CD1c-positive myeloid dendritic cell (primary cell): ENCODE measurements at regions not wholly inside any gene's neighbourhood (a gene's known extent, or its start where the extent isn't known, plus 50 kb on each side); places are given as distances from the start of the nearest gene placed in this dataset.
"Not testable (repeated sequence)": the region's sequence is repeated elsewhere in the genome, so short reads cannot be mapped to it uniquely, and the experiment has no call there.

Experiments
- DNase-seq: peaks from one replicate; pipeline ENCODE4 v3.0.0-alpha.2; 2016; ENCODE audit errors: extremely low spot score

DNA sequence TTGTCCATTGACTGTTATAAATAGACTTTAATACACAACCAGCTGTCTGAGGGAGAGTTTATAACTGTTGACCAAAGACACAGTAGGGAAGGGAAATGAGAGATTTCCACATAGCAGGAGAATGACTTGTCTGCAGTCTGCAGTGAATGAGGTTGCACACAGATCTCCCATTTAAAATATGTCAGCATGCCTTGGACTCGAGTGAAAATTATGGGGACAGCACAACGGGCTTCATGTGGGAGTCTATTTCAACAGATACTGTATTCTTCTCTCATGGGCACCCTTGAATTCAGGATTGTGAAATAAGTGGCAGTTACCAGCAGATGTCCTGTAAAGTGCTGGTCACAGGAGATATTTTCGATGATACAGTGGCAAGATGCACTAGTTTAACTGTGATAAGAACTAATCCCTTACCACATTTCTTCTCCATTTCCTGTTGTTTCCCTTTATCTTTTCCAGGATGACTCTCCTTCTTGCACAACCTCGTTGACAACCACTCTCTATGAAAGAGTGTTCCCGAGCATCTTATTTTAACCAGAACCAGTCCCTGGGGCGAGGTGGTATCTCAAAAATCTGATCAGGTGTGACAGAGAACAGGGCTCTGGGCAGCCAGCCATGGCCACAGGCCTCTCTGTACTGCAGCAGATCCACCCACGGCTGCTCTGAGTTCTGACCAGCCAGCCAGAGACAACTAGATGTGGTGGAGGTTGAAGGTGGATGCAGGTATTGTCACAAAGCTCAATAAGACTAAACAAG is 51.5 kb upstream of the MAP3K1 start:
- peak; percentile 74 for DNase-seq

DNA sequence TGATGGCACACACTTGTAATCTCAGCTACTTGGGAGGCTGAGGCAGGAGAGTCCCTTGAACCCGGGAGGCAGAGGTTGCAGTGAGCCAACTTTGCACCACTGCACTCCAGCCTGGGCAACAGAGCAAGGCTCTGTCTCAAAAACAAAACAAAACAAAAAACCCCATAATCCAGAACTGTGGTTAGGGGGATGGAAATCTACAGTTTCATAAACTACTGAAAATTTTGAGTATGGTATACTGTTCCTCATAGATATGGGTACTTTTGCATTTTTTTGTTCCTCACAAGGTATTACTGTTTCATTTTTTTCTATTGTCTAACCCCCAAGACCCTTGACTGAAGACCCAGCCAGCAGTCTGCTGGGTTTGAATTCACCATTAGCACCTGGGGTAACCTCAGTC is 52.2 kb upstream of the MAP3K1 start:
- no peak for DNase-seq

GRCh38 chr5:56761151-56761885 is 54.0 kb upstream of the MAP3K1 start:
- DNase-seq, result no peak

DNA sequence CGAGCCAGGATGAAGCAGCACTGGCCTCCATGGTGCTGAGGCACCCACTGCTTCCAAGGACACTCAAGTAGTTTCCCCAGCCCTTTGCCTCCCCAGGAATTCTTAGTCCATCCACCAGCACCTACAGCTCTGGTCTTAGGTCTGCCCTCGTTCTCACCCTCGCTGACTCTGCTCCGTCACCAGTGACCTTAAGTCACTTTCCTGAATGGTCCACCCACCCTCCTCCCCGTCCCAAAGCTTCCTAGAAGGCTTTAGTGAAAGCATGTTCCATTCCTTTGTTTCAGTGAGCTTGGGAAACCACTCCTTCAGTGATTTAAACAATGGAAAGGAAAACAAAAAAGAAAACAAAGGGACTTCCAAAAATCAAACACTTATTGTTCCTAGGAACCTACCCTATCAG is 54.6 kb upstream of the MAP3K1 start:
- no peak for DNase-seq

GRCh38 chr5:56759521-56760216 is 55.7 kb upstream of the MAP3K1 start:
- DNase-seq, result no peak

GRCh38 chr5:56757077-56757476 is 58.3 kb upstream of the MAP3K1 start:
- DNase-seq, result no peak

- no peak for DNase-seq
Observed at GRCh38 chr5:56755036-56755555, 60.3 kb upstream of the MAP3K1 start.

DNA sequence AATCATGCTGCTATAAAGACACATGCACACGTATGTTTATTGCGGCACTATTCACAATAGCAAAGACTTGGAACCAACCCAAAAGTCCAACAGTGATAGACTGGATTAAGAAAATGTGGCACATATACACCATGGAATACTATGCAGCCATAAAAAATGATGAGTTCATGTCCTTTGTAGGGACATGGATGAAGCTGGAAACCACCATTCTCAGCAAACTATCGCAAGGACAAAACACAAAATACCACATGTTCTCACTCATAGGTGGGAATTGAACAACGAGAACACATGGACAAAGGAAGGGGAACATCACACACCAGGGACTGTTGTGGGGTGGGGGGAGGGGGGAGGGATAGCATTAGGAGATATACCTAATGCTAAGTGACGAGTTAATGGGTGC is 61.8 kb upstream of the MAP3K1 start:
- not testable (repeated sequence) for DNase-seq

GRCh38 chr5:56751572-56752313 is 63.6 kb upstream of the MAP3K1 start:
- DNase-seq, result no peak

DNA sequence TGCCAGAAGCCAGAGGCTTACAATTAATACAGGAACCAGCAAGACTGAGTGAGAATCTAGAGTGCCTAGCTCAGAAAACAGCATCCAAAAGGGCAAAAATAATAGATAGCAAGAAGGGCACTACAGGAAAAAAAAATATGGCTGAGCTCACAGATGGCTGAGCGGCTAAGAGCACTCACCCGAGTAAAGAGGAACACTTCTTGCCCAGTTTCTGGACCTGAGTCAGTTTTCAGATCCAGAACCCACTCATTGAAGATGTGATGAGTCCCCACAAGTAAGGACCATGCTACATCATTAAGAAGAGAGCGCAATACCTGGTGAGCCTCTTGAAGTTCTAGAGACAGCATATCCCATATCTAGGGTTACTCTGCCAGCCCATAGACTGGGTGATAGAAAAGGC is 65.5 kb upstream of the MAP3K1 start:
- DNase-seq, result no peak

DNA sequence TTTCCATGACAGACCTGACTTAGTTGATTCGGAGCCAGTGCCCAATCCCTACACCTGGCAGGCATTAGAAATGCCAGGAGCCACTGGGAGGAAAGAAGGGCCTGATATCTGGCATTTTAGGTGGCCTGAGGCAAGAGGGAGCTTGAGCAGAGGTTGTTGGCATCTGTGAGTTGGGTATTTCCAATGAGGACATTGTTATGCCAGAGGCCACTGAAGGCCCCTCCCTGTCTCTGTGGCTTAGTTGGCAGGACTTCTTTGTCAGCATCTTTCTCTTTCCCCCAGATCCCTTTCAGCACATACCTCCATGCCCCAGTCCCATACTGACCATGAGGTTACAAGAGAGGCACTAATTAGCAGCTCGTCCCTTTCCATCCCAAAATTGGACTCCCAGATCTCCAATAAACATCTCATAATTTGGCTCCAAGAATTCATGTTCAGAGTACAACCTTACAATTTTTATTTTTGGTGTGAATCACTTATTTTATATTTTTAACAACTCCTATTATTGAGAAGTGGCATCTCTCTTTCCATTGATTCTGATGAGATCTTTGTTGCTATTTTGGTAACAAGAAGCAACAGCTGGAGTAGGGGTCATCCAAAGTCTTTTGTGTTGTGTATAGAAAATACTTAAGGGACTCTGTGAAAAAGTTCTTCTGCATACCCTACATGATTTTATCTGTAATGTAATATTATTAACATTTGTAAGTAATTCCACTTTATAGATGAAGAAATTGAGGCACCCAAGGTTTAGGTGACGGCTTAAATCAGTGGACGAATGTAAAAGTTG is 68.6 kb upstream of the MAP3K1 start:
- DNase-seq, result no peak

GRCh38 chr5:56745864-56746263 is 69.5 kb upstream of the MAP3K1 start:
- no peak for DNase-seq

DNA sequence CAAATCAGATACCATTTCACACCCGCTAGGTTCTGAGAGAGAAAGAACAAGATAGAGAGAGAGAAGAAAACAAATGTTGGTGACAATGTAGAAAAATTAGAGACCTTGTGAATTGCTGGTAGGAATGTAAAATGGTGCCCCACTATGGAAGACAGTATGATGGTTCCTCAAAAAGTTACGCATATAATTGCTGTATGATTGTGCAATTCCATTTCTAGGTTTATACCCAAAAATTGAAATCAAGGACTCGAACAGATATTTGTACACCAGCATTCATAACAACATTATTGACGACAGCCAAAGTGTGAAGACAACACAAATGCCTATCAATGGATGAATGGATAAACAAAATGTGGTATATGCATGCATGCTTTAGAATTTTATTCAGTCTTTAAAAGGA is 74.5 kb upstream of the MAP3K1 start:
- no peak for DNase-seq

DNA sequence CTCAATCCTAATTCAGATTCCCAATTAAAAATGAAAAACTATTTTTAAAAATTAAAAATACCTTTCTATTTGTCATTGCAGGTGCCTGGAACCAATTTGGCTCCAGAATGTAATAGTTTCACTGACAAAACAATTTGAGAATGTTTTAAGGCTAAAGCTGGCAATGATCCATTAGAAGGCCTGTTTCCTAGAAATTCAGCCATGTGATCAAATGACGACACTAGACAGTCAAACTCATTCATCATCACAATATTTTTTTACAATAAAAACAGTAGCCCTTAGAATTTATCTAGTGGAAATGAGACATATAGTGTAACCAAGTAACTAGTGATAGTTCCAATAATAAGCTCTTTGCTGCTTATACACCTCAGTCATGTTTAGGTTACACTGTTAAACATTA is 75.4 kb upstream of the MAP3K1 start:
- DNase-seq, result no peak

DNA sequence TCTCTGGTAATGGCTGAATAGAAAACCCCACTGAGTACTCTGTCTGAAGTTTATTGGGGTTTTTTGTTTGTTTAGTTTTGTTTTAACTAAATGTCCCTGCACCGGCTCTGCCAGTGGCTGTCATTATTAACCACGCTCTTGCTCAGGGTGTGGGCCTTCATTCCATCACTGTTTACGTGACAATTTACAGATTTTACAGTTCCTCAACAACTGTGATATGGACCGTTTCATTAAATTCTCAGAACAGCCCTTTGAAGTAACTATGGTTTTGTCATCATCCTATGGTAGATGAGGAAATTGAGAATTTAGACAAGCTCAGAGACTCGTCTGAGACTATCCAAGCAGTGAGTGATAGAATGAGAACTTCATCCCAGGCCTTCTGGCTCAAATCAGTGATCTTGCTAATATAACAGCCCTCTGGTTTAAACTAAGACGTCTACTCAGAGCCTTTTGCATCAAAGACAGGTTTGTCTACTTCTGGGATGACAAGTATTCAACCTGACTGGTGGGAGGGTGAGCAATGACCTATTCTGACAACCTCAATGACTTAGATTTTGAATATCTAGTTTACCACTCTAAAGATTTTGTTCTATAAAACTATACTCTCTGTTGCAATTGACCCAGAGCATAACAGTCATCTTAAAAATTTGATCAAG is 77.3 kb upstream of the MAP3K1 start:
- DNase-seq, result peak; percentile 32

DNA sequence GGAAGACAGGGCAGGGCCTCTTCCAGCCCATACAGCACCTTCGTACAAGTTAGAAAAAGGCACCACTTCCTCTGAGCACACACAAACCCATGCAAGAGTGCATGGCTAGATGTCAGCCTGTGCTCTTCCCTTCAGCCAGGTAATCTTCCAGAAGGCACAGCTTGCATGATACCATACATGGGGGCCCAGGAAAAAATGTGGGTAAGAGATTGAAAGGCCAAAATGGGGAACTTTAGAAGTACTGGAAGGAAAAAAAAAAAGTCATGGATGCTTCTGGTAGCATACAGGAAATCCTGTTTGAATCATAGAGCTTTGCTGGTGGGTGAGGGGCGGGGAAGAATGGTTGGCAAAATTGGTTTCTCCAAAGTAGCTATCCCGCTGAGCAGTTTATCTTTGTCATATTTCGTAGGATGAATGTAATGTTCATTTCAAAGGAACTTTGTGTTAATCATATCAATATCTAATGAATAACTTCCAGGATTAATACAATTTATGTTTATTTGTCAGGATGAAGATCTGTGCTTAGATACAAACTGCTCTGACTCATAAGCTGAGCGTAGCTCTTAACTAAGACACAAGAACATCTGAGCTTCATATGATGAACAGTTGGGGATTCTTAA is 78.2 kb upstream of the MAP3K1 start:
- DNase-seq, result peak; percentile 30

GRCh38 chr5:56735849-56736641 is 79.3 kb upstream of the MAP3K1 start:
- DNase-seq, result peak; percentile 46

DNA sequence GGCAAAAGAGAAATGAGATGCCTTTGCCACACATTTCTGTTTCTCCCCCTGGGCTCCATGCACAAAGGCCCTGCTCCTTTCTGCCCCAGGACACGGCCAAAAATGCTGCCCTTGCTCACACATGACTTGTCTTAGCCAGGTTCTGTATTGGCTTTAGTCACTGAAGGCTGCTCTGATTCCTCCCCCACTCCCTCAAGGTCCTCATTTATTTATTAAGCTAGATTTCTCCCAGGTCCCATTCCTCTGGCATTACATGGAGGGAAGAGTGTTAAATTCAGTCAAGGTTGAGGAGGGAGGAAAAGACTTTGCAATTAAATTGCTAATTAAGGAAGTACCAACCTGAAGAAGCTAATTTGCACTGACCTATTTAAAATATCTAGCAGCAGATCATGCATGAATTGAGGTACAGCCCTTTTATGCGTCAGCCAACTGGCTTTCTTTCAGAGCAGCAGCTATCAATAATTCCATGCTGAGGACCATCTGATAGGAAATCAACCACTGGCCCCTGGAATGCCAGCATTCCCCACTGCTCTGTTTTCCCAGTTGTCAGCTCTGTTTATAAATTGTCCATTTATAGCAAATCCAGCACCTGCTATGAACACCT is 81.2 kb upstream of the MAP3K1 start:
- no peak for DNase-seq

- no peak for DNase-seq
Observed at GRCh38 chr5:56733580-56733979, 81.8 kb upstream of the MAP3K1 start.
